PC-3 (cell line): ENCODE measurements at regions not wholly inside any gene's neighbourhood (a gene's known extent, or its start where the extent isn't known, plus 50 kb on each side); places are given as distances from the start of the nearest gene placed in this dataset.

ENCODE experiments used
- ATAC-seq: fragments of 200-7000 bp; cut with Tn5 transposase; 2 replicates; pipeline ENCODE4 v1.9.1; 2020; ENCODE audit warnings: mild to moderate bottlenecking, moderate library complexity
- BruUV-seq: library from RNA; stranded (reverse); fragments of 400-500 nt; replicated peaks from 2 replicates; lab custom pipeline; 2021; lab: Mats Ljungman, UMichigan
- CTCF ChIA-PET: fragments of 300-600 bp; sonication (Branson Sonifier 250); formaldehyde crosslinking; loops from one replicate; lab custom pipeline; 2022; ENCODE audit warnings: antibody characterized with exemption; lab: Charles Lee
- POLR2A ChIA-PET: fragments of 300-600 bp; sonication (Branson Sonifier 250); formaldehyde crosslinking; loops from one replicate; lab custom pipeline; 2022; ENCODE audit warnings: antibody characterized with exemption; ENCODE audit not compliant: unreplicated experiment; lab: Charles Lee
- DNase-seq: peaks from one replicate; pipeline ENCODE4 v3.0.0-alpha.2; 2015
- H2AFZ ChIP-seq: fragments of 300-600 bp; sonication (generic); 2 replicates; pipeline ENCODE4 v1.6.0; 2016; ENCODE audit warnings: antibody characterized with exemption, low read length
- H3F3A ChIP-seq: fragments of 300-600 bp; sonication (generic); one replicate; pipeline ENCODE4 v1.6.0; 2017; ENCODE audit warnings: antibody characterized with exemption, low read length, control low read depth, mild to moderate bottlenecking; ENCODE audit not compliant: unreplicated experiment
- H3K27ac ChIP-seq: fragments of 300-600 bp; sonication (generic); 2 replicates; pipeline ENCODE4 v1.5.1; 2016; ENCODE audit warnings: mild to moderate bottlenecking, low read length
- H3K27me3 ChIP-seq: fragments of 300-600 bp; sonication (generic); 2 replicates; pipeline ENCODE4 v1.6.1; 2016; ENCODE audit warnings: low read length, mixed read lengths
- H3K36me3 ChIP-seq: fragments of 300-600 bp; sonication (generic); 2 replicates; pipeline ENCODE4 v1.6.1; 2016; ENCODE audit warnings: low read depth, mixed run types, low read length, mixed read lengths
- H3K4me1 ChIP-seq: fragments of 300-600 bp; sonication (generic); 2 replicates; pipeline ENCODE4 v1.5.1; 2016; ENCODE audit warnings: low read length; ENCODE audit not compliant: insufficient read depth
- H3K4me2 ChIP-seq: fragments of 300-600 bp; sonication (generic); 2 replicates; pipeline ENCODE4 v1.6.0; 2016; ENCODE audit warnings: low read length
- H3K4me3 ChIP-seq: fragments of 300-600 bp; sonication (generic); 2 replicates; pipeline ENCODE4 v1.5.1; 2016; ENCODE audit warnings: mild to moderate bottlenecking, low read length, mixed read lengths
- H3K79me2 ChIP-seq: fragments of 300-600 bp; sonication (generic); 2 replicates; pipeline ENCODE4 v1.6.1; 2017; ENCODE audit warnings: low read length, mixed read lengths
- H3K9ac ChIP-seq: fragments of 300-600 bp; sonication (generic); 2 replicates; pipeline ENCODE4 v1.6.0; 2016; ENCODE audit warnings: mild to moderate bottlenecking, low read length
- H3K9me2 ChIP-seq: fragments of 300-600 bp; sonication (generic); replicated peaks from 2 replicates; pipeline ENCODE4 v1.6.1; 2016; ENCODE audit warnings: mixed run types, low read length, mixed read lengths
- H3K9me3 ChIP-seq: fragments of 300-600 bp; sonication (generic); 2 replicates; pipeline ENCODE4 v1.6.1; 2016; ENCODE audit warnings: low read length, mixed read lengths
- H4K20me1 ChIP-seq: fragments of 300-600 bp; sonication (generic); 2 replicates; pipeline ENCODE4 v1.6.1; 2016; ENCODE audit warnings: low read length, mixed read lengths
- EZH2 ChIP-seq: fragments of 300-600 bp; sonication (generic); IDR thresholded peaks from one replicate; pipeline ENCODE4 v1.6.1; 2017; ENCODE audit warnings: antibody characterized with exemption, mild to moderate bottlenecking, low read length; ENCODE audit not compliant: unreplicated experiment
- EZH2phosphoT487 ChIP-seq: fragments of 300-600 bp; sonication (generic); IDR thresholded peaks from 2 replicates; pipeline ENCODE4 v1.6.1; 2018; ENCODE audit warnings: mild to moderate bottlenecking, antibody characterized with exemption, low read length, borderline replicate concordance
- intact Hi-C: fragments of 100-400 bp; cut with micrococcal nuclease; formaldehyde crosslinking; loops from 2 replicates; pipeline ENCODE4 v1.9.0; 2023
- TF ChIP-seq, protein P1 (sequence below): fragments of 300-600 bp; sonication (generic); conservative IDR thresholded peaks from 2 replicates; pipeline ENCODE4 v1.5.1; 2017; ENCODE audit warnings: antibody characterized with exemption, low read depth, mild to moderate bottlenecking, low read length

DNA sequence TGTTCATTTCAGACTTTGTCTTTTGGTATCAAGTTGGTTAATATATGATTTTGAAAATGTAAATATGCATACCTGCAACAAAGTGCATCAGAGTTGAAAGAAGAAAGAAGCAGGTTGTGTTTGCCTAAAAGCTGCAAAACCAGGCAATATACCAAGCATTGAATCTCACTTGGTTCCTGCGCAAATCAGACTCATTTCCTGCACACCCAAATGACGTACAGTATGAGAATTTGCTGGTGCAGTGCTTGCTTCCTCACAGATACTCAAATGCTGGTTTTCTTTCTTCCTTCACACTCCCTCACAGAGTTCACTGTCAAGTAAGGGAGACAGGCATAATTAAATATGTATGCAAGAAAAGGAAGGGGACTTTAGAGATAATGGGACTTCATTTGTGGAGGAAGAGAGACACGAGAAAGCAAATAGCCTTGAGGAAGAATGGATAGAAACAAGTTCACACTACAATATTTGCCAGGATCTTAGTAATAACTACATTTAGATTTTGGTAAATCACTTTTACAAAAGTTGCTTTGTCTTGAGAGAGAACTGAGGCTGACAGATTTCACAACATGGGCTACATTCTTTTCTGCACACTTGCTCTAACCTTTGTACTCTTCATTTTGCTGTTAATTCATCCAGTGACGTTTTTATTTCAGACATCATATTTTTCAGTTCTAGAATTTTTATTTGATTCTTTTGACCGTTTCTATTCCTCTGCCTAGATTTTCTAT is 56.9 kb upstream of the AOAH start:
- no peak overlapping the region for H3K27ac ChIP-seq
- BruUV-seq: no TSS peak
- no peaks in the 10 kb centered on the region for H3F3A ChIP-seq
- H3K4me3 ChIP-seq: no peak overlapping the region
- no peak overlapping the region for H3K4me2 ChIP-seq
- no peak overlapping the region for H2AFZ ChIP-seq
- intact Hi-C loops: no loop called here
- DNase-seq: no peak
- H4K20me1 ChIP-seq: no peaks in the 10 kb centered on the region
- H3K36me3 ChIP-seq: no peaks in the 10 kb centered on the region
- CTCF ChIA-PET: no interaction called here
- POLR2A ChIA-PET: no interaction called here
- no peak overlapping the region for H3K9ac ChIP-seq
- H3K9me2 ChIP-seq: no peaks in the 10 kb centered on the region
- peaks cover 28% of the 10 kb centered on the region; the same call in 1 of the 2 replicates for H3K27me3 ChIP-seq
- no peaks in the 10 kb centered on the region for H3K4me1 ChIP-seq
- no peak for ATAC-seq
- 0 out of 2 replicates have a peak, but pooled peaks cover 2% of the 10 kb centered on the region for H3K9me3 ChIP-seq
- no peaks in the 10 kb centered on the region for H3K79me2 ChIP-seq
- TF ChIP-seq, protein P1, sequence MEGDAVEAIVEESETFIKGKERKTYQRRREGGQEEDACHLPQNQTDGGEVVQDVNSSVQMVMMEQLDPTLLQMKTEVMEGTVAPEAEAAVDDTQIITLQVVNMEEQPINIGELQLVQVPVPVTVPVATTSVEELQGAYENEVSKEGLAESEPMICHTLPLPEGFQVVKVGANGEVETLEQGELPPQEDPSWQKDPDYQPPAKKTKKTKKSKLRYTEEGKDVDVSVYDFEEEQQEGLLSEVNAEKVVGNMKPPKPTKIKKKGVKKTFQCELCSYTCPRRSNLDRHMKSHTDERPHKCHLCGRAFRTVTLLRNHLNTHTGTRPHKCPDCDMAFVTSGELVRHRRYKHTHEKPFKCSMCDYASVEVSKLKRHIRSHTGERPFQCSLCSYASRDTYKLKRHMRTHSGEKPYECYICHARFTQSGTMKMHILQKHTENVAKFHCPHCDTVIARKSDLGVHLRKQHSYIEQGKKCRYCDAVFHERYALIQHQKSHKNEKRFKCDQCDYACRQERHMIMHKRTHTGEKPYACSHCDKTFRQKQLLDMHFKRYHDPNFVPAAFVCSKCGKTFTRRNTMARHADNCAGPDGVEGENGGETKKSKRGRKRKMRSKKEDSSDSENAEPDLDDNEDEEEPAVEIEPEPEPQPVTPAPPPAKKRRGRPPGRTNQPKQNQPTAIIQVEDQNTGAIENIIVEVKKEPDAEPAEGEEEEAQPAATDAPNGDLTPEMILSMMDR: no peak
- TF ChIP-seq EZH2phosphoT487 (no peak), EZH2 (no peak)

GRCh38 chr7:36777855-36778254 is 53.6 kb upstream of the AOAH start:
- Histone ChIP-seq H2AFZ (no peak overlapping the region), H4K20me1 (no peaks in the 10 kb centered on the region), H3K79me2 (no peaks in the 10 kb centered on the region), H3K9me3 (0 out of 2 replicates have a peak, but pooled peaks cover 3% of the 10 kb centered on the region), H3K36me3 (no peaks in the 10 kb centered on the region), H3K27ac (no peak overlapping the region), H3K4me2 (no peak overlapping the region), H3K9me2 (no peaks in the 10 kb centered on the region), H3K27me3 (peaks cover 16% of the 10 kb centered on the region; the same call in 1 of the 2 replicates), H3K4me1 (no peaks in the 10 kb centered on the region), H3F3A (no peaks in the 10 kb centered on the region), H3K4me3 (no peak overlapping the region), H3K9ac (no peak overlapping the region)
- CTCF ChIA-PET: no interaction called here
- no peak for ATAC-seq
- no TSS peak for BruUV-seq
- POLR2A ChIA-PET: no interaction called here
- DNase-seq: no peak
- intact Hi-C loops: no loop called here
- TF ChIP-seq EZH2: no peak
- TF ChIP-seq EZH2phosphoT487: no peak
- TF ChIP-seq, protein P1: no peak

GRCh38 chr7:36777062-36777461 is 52.8 kb upstream of the AOAH start:
- CTCF ChIA-PET: no interaction called here
- Histone ChIP-seq H3K36me3 (no peaks in the 10 kb centered on the region), H3K9me3 (0 out of 2 replicates have a peak, but pooled peaks cover 3% of the 10 kb centered on the region)

More at GRCh38 chr7:36777062-36777461, 52.8 kb upstream of the AOAH start:
- ATAC-seq (no peak), DNase-seq (no peak)
- Histone ChIP-seq H3F3A (no peaks in the 10 kb centered on the region), H4K20me1 (no peaks in the 10 kb centered on the region), H3K79me2 (no peaks in the 10 kb centered on the region), H3K27ac (no peak overlapping the region), H3K9me2 (no peaks in the 10 kb centered on the region), H3K9ac (no peak overlapping the region), H3K4me1 (no peaks in the 10 kb centered on the region), H3K4me2 (no peak overlapping the region), H2AFZ (no peak overlapping the region), H3K27me3 (peaks cover 16% of the 10 kb centered on the region; the same call in 1 of the 2 replicates), H3K4me3 (no peak overlapping the region)
- TF ChIP-seq EZH2phosphoT487: no peak
- no peak for TF ChIP-seq EZH2
- TF ChIP-seq, protein P1: no peak
- BruUV-seq: no TSS peak
- POLR2A ChIA-PET: no interaction called here
- intact Hi-C loops: no loop called here
